Esophagus (tissue), 2 donors: ENCODE measurements at regions not wholly inside any gene's neighbourhood (a gene's known extent, or its start where the extent isn't known, plus 50 kb on each side); places are given as distances from the start of the nearest gene placed in this dataset.
"Not testable (repeated sequence)": the region's sequence is repeated elsewhere in the genome, so short reads cannot be mapped to it uniquely, and the experiment has no call there.

ENCODE experiments used
- H3K27ac ChIP-seq, 2 donors: one replicate each; pipeline ENCODE4 v1.5.1; 2013; ENCODE audit warnings: low read depth in 2 of 2, mild to moderate bottlenecking in 2 of 2, inconsistent platforms in 1 of 2, low read length in 1 of 2, moderate library complexity in 1 of 2
- H3K27me3 ChIP-seq, 2 donors: one replicate each; pipeline ENCODE4 v1.6.1; 2013; ENCODE audit warnings: low read length in 2 of 2, control low read depth in 1 of 2, mild to moderate bottlenecking in 1 of 2; ENCODE audit not compliant: insufficient read depth in 2 of 2, control insufficient read depth in 1 of 2
- H3K36me3 ChIP-seq, 2 donors: one replicate each; pipeline ENCODE4 v1.6.1; 2013; ENCODE audit warnings: low read length in 1 of 2; ENCODE audit not compliant: control insufficient read depth in 2 of 2, insufficient read depth in 2 of 2
- H3K4me1 ChIP-seq, 2 donors: one replicate each; pipeline ENCODE4 v1.6.1; 2013; ENCODE audit warnings: low read length in 1 of 2; ENCODE audit not compliant: control insufficient read depth in 2 of 2, insufficient read depth in 2 of 2
- H3K4me3 ChIP-seq, 2 donors: one replicate each; pipeline ENCODE4 v1.5.1; 2013; ENCODE audit warnings: low read length in 2 of 2, mild to moderate bottlenecking in 2 of 2, low read depth in 1 of 2, moderate library complexity in 1 of 2
- H3K9me3 ChIP-seq, 2 donors: one replicate each; pipeline ENCODE4 v1.6.1; 2013; ENCODE audit warnings: mild to moderate bottlenecking in 2 of 2, low read depth in 1 of 2, low read length in 1 of 2, moderate library complexity in 1 of 2; ENCODE audit not compliant: control insufficient read depth in 2 of 2, insufficient read depth in 1 of 2
- WGBS, 2 donors: extraction: QIAGEN DNeasy Blood & Tissue Kit; methylation state at CpG; one replicate each; pipeline ENCODE4 v1.1.7; 2013; 5-methylcytosine and 5-hydroxymethylcytosine counted together
- donor health status: healthy with polysubstance abuse.
- donor health status: Bipolar disorder and iron deficiency.

GRCh38 chr13:107625648-107626047, 589.7 kb downstream of the LIG4 start:
- Histone ChIP-seq H3K9me3 (no peaks in the 10 kb centered on the region), H3K36me3 (no peaks in the 10 kb centered on the region), H3K27me3 (no peaks in the 10 kb centered on the region), H3K27ac (no peak overlapping the region), H3K4me1 (no peaks in the 10 kb centered on the region), H3K4me3 (no peak overlapping the region)
- WGBS, 2 donors, result 64 to 67% methylated on average over 3 of the region's 3 CpGs

GRCh38 chr13:107617527-107617926, 597.8 kb downstream of the LIG4 start:
- Histone ChIP-seq H3K36me3 (no peaks in the 10 kb centered on the region), H3K4me3 (no peak overlapping the region), H3K27me3 (no peaks in the 10 kb centered on the region), H3K9me3 (no peaks in the 10 kb centered on the region), H3K27ac (no peak overlapping the region), H3K4me1 (no peaks in the 10 kb centered on the region)
- WGBS, 2 donors, result 44 to 52% methylated on average over 2 of the region's 2 CpGs

- no peak overlapping the region for H3K27ac ChIP-seq
- no peaks in the 10 kb centered on the region for H3K27me3 ChIP-seq
- H3K4me3 ChIP-seq, result no peak overlapping the region
- no peaks in the 10 kb centered on the region for H3K36me3 ChIP-seq
- H3K9me3 ChIP-seq, result peaks cover 0 to 3% of the 10 kb centered on the region in 2 donors
- no peaks in the 10 kb centered on the region for H3K4me1 ChIP-seq
- WGBS, 2 donors, result 94 to 95% methylated on average over 6 of the region's 6 CpGs
Observed at GRCh38 chr13:107612376-107612775, 603.0 kb downstream of the LIG4 start.

- peaks cover 0 to 3% of the 10 kb centered on the region in 2 donors for H3K9me3 ChIP-seq
- no peak overlapping the region for H3K4me3 ChIP-seq
- no peak overlapping the region for H3K27ac ChIP-seq
- no peaks in the 10 kb centered on the region for H3K27me3 ChIP-seq
- H3K36me3 ChIP-seq, result no peaks in the 10 kb centered on the region
- WGBS, 2 donors, result 90 to 93% methylated on average over 9 of the region's 9 CpGs
- no peaks in the 10 kb centered on the region for H3K4me1 ChIP-seq
Observed at GRCh38 chr13:107608736-107609135, 606.6 kb downstream of the LIG4 start.

- no peaks in the 10 kb centered on the region for H3K4me1 ChIP-seq
- H3K36me3 ChIP-seq, result no peaks in the 10 kb centered on the region
- H3K27me3 ChIP-seq, result no peaks in the 10 kb centered on the region
- H3K4me3 ChIP-seq, result no peak overlapping the region
- no peak overlapping the region for H3K27ac ChIP-seq
- WGBS, 2 donors, result 80 to 86% methylated on average over 4 of the region's 4 CpGs
- H3K9me3 ChIP-seq, result no peaks in the 10 kb centered on the region
Observed at GRCh38 chr13:107600971-107601370, 614.4 kb downstream of the LIG4 start.

GRCh38 chr13:107596306-107596705, 619.0 kb downstream of the LIG4 start:
- WGBS, 2 donors, result 58 to 62% methylated on average over 5 of the region's 5 CpGs
- H3K27me3 ChIP-seq, H3K36me3 ChIP-seq, H3K27ac ChIP-seq, H3K4me1 ChIP-seq, H3K9me3 ChIP-seq, H3K4me3 ChIP-seq: not testable (repeated sequence)

- H3K27me3 ChIP-seq, result no peaks in the 10 kb centered on the region
- WGBS, 2 donors, result 54 to 57% methylated on average over 3 of the region's 3 CpGs
Observed at GRCh38 chr13:107590556-107590955, 624.8 kb downstream of the LIG4 start.

GRCh38 chr13:107587681-107588080, 627.7 kb downstream of the LIG4 start:
- H3K36me3 ChIP-seq, result no peaks in the 10 kb centered on the region
- H3K4me3 ChIP-seq, result no peak overlapping the region
- no peak overlapping the region for H3K27ac ChIP-seq
- no peaks in the 10 kb centered on the region for H3K27me3 ChIP-seq
- no peaks in the 10 kb centered on the region for H3K4me1 ChIP-seq
- H3K9me3 ChIP-seq, result no peaks in the 10 kb centered on the region
- WGBS, 2 donors, result 53 to 60% methylated on average over 2 of the region's 2 CpGs

More at GRCh38 chr13:107590556-107590955, 624.8 kb downstream of the LIG4 start:
- Histone ChIP-seq H3K4me1 (no peaks in the 10 kb centered on the region), H3K36me3 (no peaks in the 10 kb centered on the region), H3K9me3 (no peaks in the 10 kb centered on the region), H3K4me3 (no peak overlapping the region), H3K27ac (no peak overlapping the region)

GRCh38 chr13:107586216-107586615, 629.1 kb downstream of the LIG4 start:
- Histone ChIP-seq H3K9me3 (no peaks in the 10 kb centered on the region), H3K4me1 (no peaks in the 10 kb centered on the region), H3K27me3 (no peaks in the 10 kb centered on the region), H3K4me3 (no peak overlapping the region), H3K27ac (no peak overlapping the region), H3K36me3 (no peaks in the 10 kb centered on the region)
- WGBS, 2 donors, result 70 to 71% methylated on average over 2 of the region's 2 CpGs

- H3K4me3 ChIP-seq, result no peak overlapping the region
- H3K9me3 ChIP-seq, result no peaks in the 10 kb centered on the region
- H3K27ac ChIP-seq, result no peak overlapping the region
- H3K4me1 ChIP-seq, result no peaks in the 10 kb centered on the region
- no peaks in the 10 kb centered on the region for H3K36me3 ChIP-seq
- WGBS, 2 donors, result 21 to 25% methylated on average over 2 of the region's 2 CpGs
- no peaks in the 10 kb centered on the region for H3K27me3 ChIP-seq
Observed at GRCh38 chr13:107585469-107586180, 629.7 kb downstream of the LIG4 start.
